Epithelial cell of prostate (primary cell): ENCODE measurements at regions not wholly inside any gene's neighbourhood (a gene's known extent, or its start where the extent isn't known, plus 50 kb on each side); places are given as distances from the start of the nearest gene placed in this dataset.

Experiments
- DNase-seq: peaks from one replicate; pipeline ENCODE4 v3.0.0-alpha.2; 2011; ENCODE audit warnings: low read depth, low spot score
- H3K27ac ChIP-seq: fragments of 450-650 bp; 2 replicates; pipeline ENCODE4 v1.5.1; 2017; ENCODE audit warnings: mild to moderate bottlenecking

- DNase-seq, result no peak
- no peak overlapping the region for H3K27ac ChIP-seq
Measured at GRCh38 chr3:111244760-111245159, 173.1 kb downstream of the NECTIN3 start.

- peak; percentile 75 for DNase-seq
- H3K27ac ChIP-seq, result peak overlapping the region; percentile 33
Measured at GRCh38 chr3:111246967-111247760, 175.5 kb downstream of the NECTIN3 start.

- no peak for DNase-seq
Measured at GRCh38 chr3:111248406-111248805, 176.8 kb downstream of the NECTIN3 start.

GRCh38 chr3:111249421-111249820 is 177.8 kb downstream of the NECTIN3 start:
- H3K27ac ChIP-seq, result no peak overlapping the region
- no peak for DNase-seq

More at GRCh38 chr3:111248406-111248805, 176.8 kb downstream of the NECTIN3 start:
- no peak overlapping the region for H3K27ac ChIP-seq

- H3K27ac ChIP-seq, result no peak overlapping the region
- no peak for DNase-seq
Measured at GRCh38 chr3:111252779-111253178, 181.2 kb downstream of the NECTIN3 start.

- no peak overlapping the region for H3K27ac ChIP-seq
- no peak for DNase-seq
Measured at GRCh38 chr3:111253733-111254132, 182.1 kb downstream of the NECTIN3 start.

GRCh38 chr3:111260878-111261277 is 189.3 kb downstream of the NECTIN3 start:
- peak; percentile 20 for DNase-seq

GRCh38 chr3:111269777-111270176 is 198.2 kb downstream of the NECTIN3 start:
- H3K27ac ChIP-seq, result no peak overlapping the region
- DNase-seq, result no peak

More at GRCh38 chr3:111260878-111261277, 189.3 kb downstream of the NECTIN3 start:
- H3K27ac ChIP-seq, result no peak overlapping the region

- DNase-seq, result no peak
- H3K27ac ChIP-seq, result no peak overlapping the region
Measured at GRCh38 chr3:111277226-111277625, 205.6 kb downstream of the NECTIN3 start.

- no peak for DNase-seq
Measured at GRCh38 chr3:111278959-111279358, 207.3 kb downstream of the NECTIN3 start.

GRCh38 chr3:111282024-111282423 is 210.4 kb downstream of the NECTIN3 start:
- DNase-seq, result no peak

More at GRCh38 chr3:111278959-111279358, 207.3 kb downstream of the NECTIN3 start:
- no peak overlapping the region for H3K27ac ChIP-seq

GRCh38 chr3:111283165-111283564 is 211.5 kb downstream of the NECTIN3 start:
- H3K27ac ChIP-seq, result no peak overlapping the region

More at GRCh38 chr3:111282024-111282423, 210.4 kb downstream of the NECTIN3 start:
- no peak overlapping the region for H3K27ac ChIP-seq

GRCh38 chr3:111284503-111285183 is 213.0 kb downstream of the NECTIN3 start:
- H3K27ac ChIP-seq, result no peak overlapping the region
- DNase-seq, result no peak

More at GRCh38 chr3:111283165-111283564, 211.5 kb downstream of the NECTIN3 start:
- DNase-seq, result no peak

- no peak overlapping the region for H3K27ac ChIP-seq
- DNase-seq, result no peak
Measured at GRCh38 chr3:111285184-111285538, 213.5 kb downstream of the NECTIN3 start.

GRCh38 chr3:111285694-111286093 is 214.1 kb downstream of the NECTIN3 start:
- H3K27ac ChIP-seq, result no peak overlapping the region
- DNase-seq, result no peak

- no peak for DNase-seq
- H3K27ac ChIP-seq, result no peak overlapping the region
Measured at GRCh38 chr3:111286746-111287145, 215.1 kb downstream of the NECTIN3 start.

GRCh38 chr3:111292117-111292516 is 220.5 kb downstream of the NECTIN3 start:
- no peak overlapping the region for H3K27ac ChIP-seq
- DNase-seq, result no peak

GRCh38 chr3:111299192-111299615 is 227.6 kb downstream of the NECTIN3 start:
- H3K27ac ChIP-seq, result no peak overlapping the region
- DNase-seq, result peak; percentile 26

GRCh38 chr3:111301238-111301798 is 229.7 kb downstream of the NECTIN3 start:
- no peak for DNase-seq
- H3K27ac ChIP-seq, result no peak overlapping the region

GRCh38 chr3:111302063-111302462 is 230.4 kb downstream of the NECTIN3 start:
- no peak for DNase-seq
- no peak overlapping the region for H3K27ac ChIP-seq

GRCh38 chr3:111303760-111304159 is 232.1 kb downstream of the NECTIN3 start:
- H3K27ac ChIP-seq, result no peak overlapping the region
- no peak for DNase-seq
